ENCODE measurements at regions not wholly inside any gene's neighbourhood (a gene's known extent, or its start where the extent isn't known, plus 50 kb on each side); places are given as distances from the start of the nearest gene placed in this dataset.

- DNase-seq (ENCODE audit: low read depth in 2 of 2), result no peak
Observed at GRCh38 chr9:79201636-79202035, 370.1 kb upstream of the TLE4 start.

- no peak for DNase-seq (ENCODE audit: low read depth in 2 of 2)
Observed at GRCh38 chr9:79208791-79209396, 362.9 kb upstream of the TLE4 start.

GRCh38 chr9:79210541-79211243 is 361.1 kb upstream of the TLE4 start:
- no peak for DNase-seq (ENCODE audit: low read depth in 2 of 2)

- no peak for DNase-seq (ENCODE audit: low read depth in 2 of 2)
Observed at GRCh38 chr9:79213417-79214125, 358.2 kb upstream of the TLE4 start.

- DNase-seq (ENCODE audit: low read depth in 2 of 2), result no peak
Observed at GRCh38 chr9:79215821-79216220, 355.9 kb upstream of the TLE4 start.

- no peak for DNase-seq (ENCODE audit: low read depth in 2 of 2)
Observed at GRCh38 chr9:79220251-79220650, 351.5 kb upstream of the TLE4 start.

- DNase-seq (ENCODE audit: low read depth in 2 of 2), result no peak
Observed at GRCh38 chr9:79220666-79221065, 351.1 kb upstream of the TLE4 start.

- DNase-seq (ENCODE audit: low read depth in 2 of 2), result no peak
Observed at GRCh38 chr9:79221084-79221483, 350.7 kb upstream of the TLE4 start.

- DNase-seq (ENCODE audit: low read depth in 2 of 2), result no peak
Observed at GRCh38 chr9:79222483-79222882, 349.3 kb upstream of the TLE4 start.

GRCh38 chr9:79224672-79225433 is 346.9 kb upstream of the TLE4 start:
- no peak for DNase-seq (ENCODE audit: low read depth in 2 of 2)

GRCh38 chr9:79233542-79233941 is 338.2 kb upstream of the TLE4 start:
- DNase-seq (ENCODE audit: low read depth in 2 of 2), result no peak

- no peak for DNase-seq (ENCODE audit: low read depth in 2 of 2)
Observed at GRCh38 chr9:79236466-79236865, 335.3 kb upstream of the TLE4 start.

GRCh38 chr9:79237861-79238260 is 333.9 kb upstream of the TLE4 start:
- DNase-seq (ENCODE audit: low read depth in 2 of 2), result no peak

GRCh38 chr9:79240774-79241173 is 331.0 kb upstream of the TLE4 start:
- no peak for DNase-seq (ENCODE audit: low read depth in 2 of 2)

- no peak for DNase-seq (ENCODE audit: low read depth in 2 of 2)
Observed at GRCh38 chr9:79242489-79242888, 329.3 kb upstream of the TLE4 start.

GRCh38 chr9:79246170-79246569 is 325.6 kb upstream of the TLE4 start:
- no peak for DNase-seq (ENCODE audit: low read depth in 2 of 2)

GRCh38 chr9:79247021-79247420 is 324.7 kb upstream of the TLE4 start:
- no peak for DNase-seq (ENCODE audit: low read depth in 2 of 2)

GRCh38 chr9:79250806-79251205 is 321.0 kb upstream of the TLE4 start:
- no peak for DNase-seq (ENCODE audit: low read depth in 2 of 2)

GRCh38 chr9:79254900-79255650 is 316.7 kb upstream of the TLE4 start:
- DNase-seq (ENCODE audit: low read depth in 2 of 2), result no peak

GRCh38 chr9:79255651-79256260 is 316.0 kb upstream of the TLE4 start:
- no peak for DNase-seq (ENCODE audit: low read depth in 2 of 2)

- DNase-seq (ENCODE audit: low read depth in 2 of 2), result no peak
Observed at GRCh38 chr9:79256691-79257213, 315.0 kb upstream of the TLE4 start.

Measured in stimulated activated CD8-positive, alpha-beta memory T cell treated with anti-CD3 and anti-CD28 coated beads, Interleukin-15, amount 100 ng/mL, for 48 hours (primary cell).